IMR-90 (cell line): ENCODE measurements at regions not wholly inside any gene's neighbourhood (a gene's known extent, or its start where the extent isn't known, plus 50 kb on each side); places are given as distances from the start of the nearest gene placed in this dataset.

Experiments
- ATAC-seq: fragments of 200-7000 bp; cut with Tn5 transposase; 2 replicates; pipeline ENCODE4 v1.9.1; 2020; ENCODE audit warnings: low read depth, mild to moderate bottlenecking, moderate library complexity
- BruUV-seq: library from RNA; stranded (reverse); fragments of 400-500 nt; replicated peaks from 2 replicates; lab custom pipeline; 2021; lab: Mats Ljungman, UMichigan
- CTCF ChIA-PET: fragments of 300-600 bp; formaldehyde crosslinking; extraction: SDS; loops from one replicate; lab custom pipeline; 2021; ENCODE audit warnings: antibody characterized with exemption; lab: Yijun Ruan, JAX
- POLR2A ChIA-PET: fragments of 300-600 bp; sonication (Branson Sonifier 250); formaldehyde crosslinking; loops from one replicate; lab custom pipeline; 2022; ENCODE audit warnings: antibody characterized with exemption; ENCODE audit not compliant: unreplicated experiment; lab: Charles Lee
- DNase-seq: peaks from one replicate; pipeline ENCODE4 v3.0.0; 2013
- H2AFZ ChIP-seq: replicated peaks from 2 replicates; pipeline ENCODE3; 2013; ENCODE audit warnings: low read length, mild to moderate bottlenecking; ENCODE audit not compliant: poor library complexity
- H2AK5ac ChIP-seq: 2 replicates; pipeline ENCODE4 v1.6.1; 2013; ENCODE audit warnings: low read depth, low read length, inconsistent platforms
- H2AK9ac ChIP-seq: replicated peaks from 2 replicates; pipeline ENCODE3; 2013; ENCODE audit warnings: mild to moderate bottlenecking, low read depth, low read length, moderate library complexity; ENCODE audit not compliant: poor library complexity
- H2BK120ac ChIP-seq: 2 replicates; pipeline ENCODE4 v1.6.1; 2013; ENCODE audit warnings: low read depth, low read length, inconsistent platforms
- H2BK15ac ChIP-seq: 3 replicates; pipeline ENCODE4 v1.6.1; 2013; ENCODE audit warnings: low read depth, low read length, inconsistent platforms
- H2BK20ac ChIP-seq: 2 replicates; pipeline ENCODE4 v1.6.1; 2013; ENCODE audit warnings: low read depth, mild to moderate bottlenecking, inconsistent platforms, low read length, moderate library complexity
- H2BK5ac ChIP-seq: 2 replicates; pipeline ENCODE4 v1.6.1; 2013; ENCODE audit warnings: mild to moderate bottlenecking, low read depth, low read length, inconsistent platforms; ENCODE audit not compliant: poor library complexity, severe bottlenecking
- H3K14ac ChIP-seq: replicated peaks from 2 replicates; pipeline ENCODE4 v1.6.1; 2013; ENCODE audit warnings: low read depth, low read length, inconsistent platforms
- H3K18ac ChIP-seq: 2 replicates; pipeline ENCODE4 v1.6.1; 2013; ENCODE audit warnings: low read depth, low read length, control low read depth
- H3K23ac ChIP-seq: 2 replicates; pipeline ENCODE4 v1.6.1; 2013; ENCODE audit warnings: low read depth, low read length, inconsistent platforms
- H3K27ac ChIP-seq: 2 replicates; pipeline ENCODE4 v1.5.1; 2013; ENCODE audit warnings: mild to moderate bottlenecking, control low read depth, low read length; ENCODE audit not compliant: insufficient read depth
- H3K27me3 ChIP-seq: 2 replicates; pipeline ENCODE4 v1.6.1; 2013; ENCODE audit warnings: low read length; ENCODE audit not compliant: control insufficient read depth, insufficient read depth
- H3K36me3 ChIP-seq: 2 replicates; pipeline ENCODE4 v1.6.1; 2013; ENCODE audit warnings: low read length, mixed read lengths; ENCODE audit not compliant: control insufficient read depth, insufficient read depth
- H3K4ac ChIP-seq: 2 replicates; pipeline ENCODE4 v1.6.1; 2013; ENCODE audit warnings: low read depth, low read length, inconsistent platforms
- H3K4me1 ChIP-seq: 2 replicates; pipeline ENCODE4 v1.6.1; 2013; ENCODE audit warnings: low read length, mixed read lengths; ENCODE audit not compliant: control insufficient read depth, insufficient read depth
- H3K4me2 ChIP-seq: 2 replicates; pipeline ENCODE4 v1.6.1; 2013; ENCODE audit warnings: low read depth, mild to moderate bottlenecking, control low read depth, low read length, moderate library complexity
- H3K4me3 ChIP-seq: 2 replicates; pipeline ENCODE4 v1.5.1; 2013; ENCODE audit warnings: low read depth, mild to moderate bottlenecking, control low read depth, low read length, moderate library complexity; ENCODE audit not compliant: insufficient read depth
- H3K56ac ChIP-seq: 2 replicates; pipeline ENCODE4 v1.6.1; 2013; ENCODE audit warnings: low read length, inconsistent platforms; ENCODE audit not compliant: insufficient read depth; ENCODE audit errors: extremely low read depth
- H3K79me1 ChIP-seq, 2 experiments: 2 replicates each; pipeline ENCODE4 v1.6.1; 2013; ENCODE audit warnings: low read length in 2 of 2, inconsistent platforms in 1 of 2, low read depth in 1 of 2
- H3K9ac ChIP-seq: 2 replicates; pipeline ENCODE4 v1.6.1; 2013; ENCODE audit warnings: low read depth, low read length, control low read depth
- H3K9me1 ChIP-seq: 2 replicates; pipeline ENCODE4 v1.6.1; 2013; ENCODE audit warnings: low read length, inconsistent platforms; ENCODE audit not compliant: insufficient read depth
- H3K9me3 ChIP-seq: 2 replicates; pipeline ENCODE4 v1.6.1; 2013; ENCODE audit warnings: low read length; ENCODE audit not compliant: control insufficient read depth, insufficient read depth
- H4K20me1 ChIP-seq: 2 replicates; pipeline ENCODE4 v1.6.1; 2013; ENCODE audit warnings: low read length, inconsistent platforms; ENCODE audit not compliant: insufficient read depth
- H4K5ac ChIP-seq: 2 replicates; pipeline ENCODE4 v1.6.1; 2013; ENCODE audit warnings: mild to moderate bottlenecking, low read depth, low read length, control low read depth
- H4K8ac ChIP-seq, 2 experiments: 2 replicates each; pipeline ENCODE4 v1.6.1; 2013; ENCODE audit warnings: low read depth in 2 of 2, low read length in 2 of 2, control low read depth in 1 of 2, inconsistent platforms in 1 of 2
- H4K91ac ChIP-seq: 2 replicates; pipeline ENCODE4 v1.6.1; 2013; ENCODE audit warnings: low read depth, low read length, inconsistent platforms; ENCODE audit not compliant: insufficient read depth
- BHLHE40 ChIP-seq: fragments of 150-350 bp; IDR thresholded peaks from 2 replicates; pipeline ENCODE4 v1.6.1; 2016; ENCODE audit warnings: mild to moderate bottlenecking, low read depth, low read length
- CEBPB ChIP-seq: IDR thresholded peaks from 2 replicates; pipeline ENCODE4 v1.6.1; 2012; ENCODE audit warnings: low read depth, low read length, improper control_type of control experiment
- CHD1 ChIP-seq: IDR thresholded peaks from 2 replicates; pipeline ENCODE4 v1.6.1; 2012; ENCODE audit warnings: low read depth, low read length, improper control_type of control experiment
- FOS ChIP-seq: fragments of 150-350 bp; IDR thresholded peaks from 2 replicates; pipeline ENCODE4 v1.6.1; 2016; ENCODE audit warnings: low read depth, low read length
- MAFK ChIP-seq: IDR thresholded peaks from 2 replicates; pipeline ENCODE4 v1.6.1; 2012; ENCODE audit warnings: low read depth, low read length, improper control_type of control experiment
- MXI1 ChIP-seq: IDR thresholded peaks from 2 replicates; pipeline ENCODE4 v1.6.1; 2012; ENCODE audit warnings: low read depth, mild to moderate bottlenecking, low read length, moderate library complexity, borderline replicate concordance
- NFE2L2 ChIP-seq: fragments of 150-350 bp; IDR thresholded peaks from 2 replicates; pipeline ENCODE4 v1.6.1; 2016; ENCODE audit warnings: low read depth, mild to moderate bottlenecking, low read length
- POLR2A ChIP-seq: IDR thresholded peaks from 2 replicates; pipeline ENCODE4 v1.6.1; 2012; ENCODE audit warnings: mild to moderate bottlenecking, low read depth, low read length
- RCOR1 ChIP-seq: IDR thresholded peaks from 2 replicates; pipeline ENCODE4 v1.6.1; 2012; ENCODE audit warnings: mild to moderate bottlenecking, low read length, improper control_type of control experiment; ENCODE audit not compliant: insufficient replicate concordance
- WGBS, 2 experiments: methylation state at CpG; one replicate each; pipeline versions ENCODE4 v1.1.5 to v1.1.7; 2013; ENCODE audit warnings: missing lambda C conversion rate in 2 of 2; ENCODE audit not compliant: insufficient read length in 1 of 2; ENCODE audit errors: extremely low coverage in 2 of 2; 5-methylcytosine and 5-hydroxymethylcytosine counted together
- dilution Hi-C: fragments of 300-500 bp; cut with HindIII; formaldehyde crosslinking; loops from one replicate; pipeline ENCODE4 v1.14.3; 2018; ENCODE audit warnings: low sequenced_read_pairs; ENCODE audit not compliant: unreplicated experiment
- in situ Hi-C: fragments of 300-500 bp; cut with MboI; formaldehyde crosslinking; loops from 3 replicates; pipeline ENCODE4 v1.14.3; 2019; ENCODE audit warnings: low sequenced_read_pairs, inconsistent platforms, mixed read lengths
- intact Hi-C: fragments of 100-400 bp; cut with micrococcal nuclease; formaldehyde crosslinking; loops from 2 replicates; pipeline ENCODE4 v1.10.0; 2022
- TF ChIP-seq, protein P1 (sequence below): conservative IDR thresholded peaks from 2 replicates; pipeline ENCODE4 v1.5.1; 2012; ENCODE audit warnings: mild to moderate bottlenecking, low read depth, low read length, improper control_type of control experiment

DNA sequence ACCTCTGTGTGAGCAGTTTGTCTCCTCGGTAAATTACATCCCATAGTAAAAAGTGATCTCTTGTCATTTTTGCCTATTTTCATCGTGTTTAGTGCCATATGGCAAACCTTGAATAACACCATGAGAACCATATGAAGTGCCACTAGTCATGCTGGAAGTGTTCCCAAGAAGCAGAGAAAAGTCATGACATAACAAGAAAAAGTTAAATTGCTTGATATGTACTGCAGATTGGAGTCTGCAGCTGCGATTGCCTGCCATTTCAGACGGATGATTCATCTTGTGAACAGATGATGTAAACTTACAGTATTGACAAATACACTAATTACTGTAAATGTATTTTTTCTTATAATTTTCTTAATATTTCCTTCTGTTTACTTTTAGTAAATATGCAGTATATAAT, 846.7 kb downstream of the BCL11A start:
- Histone ChIP-seq H3K27me3 (no peaks in the 10 kb centered on the region), H4K8ac (no peak overlapping the region), H2AK5ac (no peak overlapping the region), H3K9me3 (peaks cover 6% of the 10 kb centered on the region), H2BK120ac (no peak overlapping the region), H3K18ac (no peak overlapping the region), H2AFZ (no peak overlapping the region), H3K56ac (no peak overlapping the region), H3K9me1 (no peaks in the 10 kb centered on the region), H2BK5ac (no peak overlapping the region), H3K27ac (no peak overlapping the region), H3K36me3 (no peaks in the 10 kb centered on the region), H3K79me1 (no peaks in the 10 kb centered on the region), H2BK15ac (no peak overlapping the region), H4K91ac (no peak overlapping the region), H2AK9ac (no peak overlapping the region), H2BK20ac (no peak overlapping the region), H3K4me3 (no peak overlapping the region), H3K4ac (no peak overlapping the region), H3K4me1 (no peaks in the 10 kb centered on the region), H3K23ac (no peak overlapping the region), H4K5ac (no peak overlapping the region), H3K9ac (no peak overlapping the region), H4K20me1 (no peaks in the 10 kb centered on the region), H3K4me2 (no peak overlapping the region), H3K14ac (no peak overlapping the region)
- in situ Hi-C loops = no loop called here
- ChIA-PET POLR2A (no interaction called here), CTCF (no interaction called here)
- TF ChIP-seq RCOR1 (no peak), CHD1 (no peak), FOS (no peak), BHLHE40 (no peak), CEBPB (no peak), MXI1 (no peak), NFE2L2 (no peak), MAFK (no peak), POLR2A (no peak)
- TF ChIP-seq, protein P1, sequence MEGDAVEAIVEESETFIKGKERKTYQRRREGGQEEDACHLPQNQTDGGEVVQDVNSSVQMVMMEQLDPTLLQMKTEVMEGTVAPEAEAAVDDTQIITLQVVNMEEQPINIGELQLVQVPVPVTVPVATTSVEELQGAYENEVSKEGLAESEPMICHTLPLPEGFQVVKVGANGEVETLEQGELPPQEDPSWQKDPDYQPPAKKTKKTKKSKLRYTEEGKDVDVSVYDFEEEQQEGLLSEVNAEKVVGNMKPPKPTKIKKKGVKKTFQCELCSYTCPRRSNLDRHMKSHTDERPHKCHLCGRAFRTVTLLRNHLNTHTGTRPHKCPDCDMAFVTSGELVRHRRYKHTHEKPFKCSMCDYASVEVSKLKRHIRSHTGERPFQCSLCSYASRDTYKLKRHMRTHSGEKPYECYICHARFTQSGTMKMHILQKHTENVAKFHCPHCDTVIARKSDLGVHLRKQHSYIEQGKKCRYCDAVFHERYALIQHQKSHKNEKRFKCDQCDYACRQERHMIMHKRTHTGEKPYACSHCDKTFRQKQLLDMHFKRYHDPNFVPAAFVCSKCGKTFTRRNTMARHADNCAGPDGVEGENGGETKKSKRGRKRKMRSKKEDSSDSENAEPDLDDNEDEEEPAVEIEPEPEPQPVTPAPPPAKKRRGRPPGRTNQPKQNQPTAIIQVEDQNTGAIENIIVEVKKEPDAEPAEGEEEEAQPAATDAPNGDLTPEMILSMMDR = no peak
- no TSS peak for BruUV-seq
- DNase-seq (no peak), ATAC-seq (no peak)
- no CpG with 5 or more reads among the region's 4 CpGs for WGBS, 2 experiments
- dilution Hi-C loops = no loop called here
- intact Hi-C loops = no loop called here
